ENCODE measurements at regions not wholly inside any gene's neighbourhood (a gene's known extent, or its start where the extent isn't known, plus 50 kb on each side); places are given as distances from the start of the nearest gene placed in this dataset.

- no peak overlapping the region for H3K27ac ChIP-seq
- no peaks in the 10 kb centered on the region for H3K79me2 ChIP-seq
- no peak for TF ChIP-seq CTCF (IDR thresholded peaks at IDR 0.05)
- no peak overlapping the region for H3K9ac ChIP-seq
- H3K4me3 ChIP-seq (ENCODE audit: low read depth, low read length), result no peak overlapping the region
- no peaks in the 10 kb centered on the region for H3K4me1 ChIP-seq
- no peak overlapping the region for H2AFZ ChIP-seq
- no peaks in the 10 kb centered on the region for H3K9me3 ChIP-seq (ENCODE audit: control insufficient read depth, low read length)
- H3K4me2 ChIP-seq (ENCODE audit: low read length), result no peak overlapping the region
- no peaks in the 10 kb centered on the region for H3K27me3 ChIP-seq (ENCODE audit: control insufficient read depth, insufficient read depth, low read length)
- no peaks in the 10 kb centered on the region for H3K36me3 ChIP-seq (ENCODE audit: control insufficient read depth, insufficient read depth, low read length)
Measured at GRCh38 chr4:136489101-136489500, 1043.2 kb downstream of the PCDH18 start.

DNA sequence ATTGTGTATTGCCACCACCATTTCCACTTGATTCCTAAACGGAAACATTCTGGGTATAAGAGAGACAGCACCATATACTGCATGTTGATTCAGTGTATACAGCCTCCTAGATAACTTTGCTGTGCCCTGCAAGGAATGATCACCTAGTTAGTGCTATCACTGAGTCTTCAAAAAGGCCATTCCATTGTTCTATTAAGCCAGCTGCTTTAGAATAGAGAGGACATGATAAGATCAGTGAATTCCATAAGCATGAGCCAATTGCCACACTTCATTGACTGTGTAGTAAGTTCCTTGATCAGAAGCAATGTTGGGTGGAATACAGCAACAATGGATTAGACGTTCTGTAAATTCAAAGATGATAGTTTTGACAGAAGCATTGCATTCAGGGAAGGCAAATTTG is 1047.3 kb downstream of the PCDH18 start:
- Histone ChIP-seq H3K36me3 (ENCODE audit: control insufficient read depth, insufficient read depth, low read length) (no peaks in the 10 kb centered on the region), H2AFZ (no peak overlapping the region), H3K27me3 (ENCODE audit: control insufficient read depth, insufficient read depth, low read length) (no peaks in the 10 kb centered on the region), H3K4me2 (ENCODE audit: low read length) (no peak overlapping the region), H3K27ac (no peak overlapping the region), H3K9me3 (ENCODE audit: control insufficient read depth, low read length) (no peaks in the 10 kb centered on the region), H3K4me3 (ENCODE audit: low read depth, low read length) (no peak overlapping the region), H3K79me2 (no peaks in the 10 kb centered on the region), H3K4me1 (no peaks in the 10 kb centered on the region), H3K9ac (no peak overlapping the region)
- no peak for TF ChIP-seq CTCF (IDR thresholded peaks at IDR 0.05)

- Histone ChIP-seq H3K36me3 (ENCODE audit: control insufficient read depth, insufficient read depth, low read length) (no peaks in the 10 kb centered on the region), H3K27me3 (ENCODE audit: control insufficient read depth, insufficient read depth, low read length) (no peaks in the 10 kb centered on the region), H3K4me1 (no peaks in the 10 kb centered on the region), H3K79me2 (no peaks in the 10 kb centered on the region), H3K9me3 (ENCODE audit: control insufficient read depth, low read length) (no peaks in the 10 kb centered on the region), H3K9ac (no peak overlapping the region), H3K27ac (no peak overlapping the region), H2AFZ (no peak overlapping the region), H3K4me2 (ENCODE audit: low read length) (no peak overlapping the region), H3K4me3 (ENCODE audit: low read depth, low read length) (no peak overlapping the region)
- no peak for TF ChIP-seq CTCF (IDR thresholded peaks at IDR 0.05)
Measured at GRCh38 chr4:136476753-136477152, 1055.5 kb downstream of the PCDH18 start.

DNA sequence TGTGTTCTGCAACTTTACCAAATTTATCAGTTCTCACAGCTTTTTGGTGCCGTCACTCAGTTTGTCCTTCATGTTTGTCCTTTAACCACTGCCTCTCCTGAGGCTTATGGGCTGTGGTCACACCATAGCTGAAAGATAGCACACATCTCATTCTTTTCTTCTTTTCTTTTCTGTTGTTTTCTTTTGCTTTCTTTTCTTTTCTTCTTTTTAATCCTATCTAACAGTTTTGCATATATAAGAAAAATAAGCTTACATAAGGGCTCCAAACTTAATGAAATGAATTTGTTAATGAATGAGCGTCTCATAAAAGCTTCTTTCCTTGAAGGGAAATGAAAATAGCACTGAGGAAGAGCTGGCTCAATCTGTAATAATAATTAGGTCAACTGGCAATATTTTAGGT is 1061.2 kb downstream of the PCDH18 start:
- no peak overlapping the region for H3K9ac ChIP-seq
- no peaks in the 10 kb centered on the region for H3K9me3 ChIP-seq (ENCODE audit: control insufficient read depth, low read length)
- no peaks in the 10 kb centered on the region for H3K27me3 ChIP-seq (ENCODE audit: control insufficient read depth, insufficient read depth, low read length)
- no peak overlapping the region for H2AFZ ChIP-seq
- H3K4me3 ChIP-seq (ENCODE audit: low read depth, low read length), result no peak overlapping the region
- no peak overlapping the region for H3K4me2 ChIP-seq (ENCODE audit: low read length)
- H3K36me3 ChIP-seq (ENCODE audit: control insufficient read depth, insufficient read depth, low read length), result no peaks in the 10 kb centered on the region
- TF ChIP-seq CTCF (IDR thresholded peaks at IDR 0.05), result no peak
- no peaks in the 10 kb centered on the region for H3K4me1 ChIP-seq
- H3K27ac ChIP-seq, result no peak overlapping the region
- H3K79me2 ChIP-seq, result no peaks in the 10 kb centered on the region

GRCh38 chr4:136465691-136466090 is 1066.6 kb downstream of the PCDH18 start:
- Histone ChIP-seq H3K9me3 (ENCODE audit: control insufficient read depth, low read length) (no peaks in the 10 kb centered on the region), H3K9ac (no peak overlapping the region), H3K27me3 (ENCODE audit: control insufficient read depth, insufficient read depth, low read length) (no peaks in the 10 kb centered on the region), H2AFZ (no peak overlapping the region), H3K4me2 (ENCODE audit: low read length) (no peak overlapping the region), H3K4me3 (ENCODE audit: low read depth, low read length) (no peak overlapping the region), H3K36me3 (ENCODE audit: control insufficient read depth, insufficient read depth, low read length) (no peaks in the 10 kb centered on the region), H3K27ac (no peak overlapping the region), H3K79me2 (no peaks in the 10 kb centered on the region), H3K4me1 (no peaks in the 10 kb centered on the region)
- no peak for TF ChIP-seq CTCF (IDR thresholded peaks at IDR 0.05)

Data from parathyroid adenoma (tissue), 2 donors.